GM12878 (cell line): ENCODE measurements at regions not wholly inside any gene's neighbourhood (a gene's known extent, or its start where the extent isn't known, plus 50 kb on each side); places are given as distances from the start of the nearest gene placed in this dataset.

ENCODE experiments used
- ATAC-seq: fragments of 200-7000 bp; cut with Tn5 transposase; 3 replicates; pipeline ENCODE4 v1.9.1; 2020; ENCODE audit warnings: mild to moderate bottlenecking, moderate library complexity
- BruUV-seq: library from RNA; stranded (reverse); fragments of 400-500 nt; replicated peaks from 2 replicates; lab custom pipeline; 2021; lab: Mats Ljungman, UMichigan
- CTCF ChIA-PET: fragments of 300-600 bp; sonication (Branson Sonifier 250); formaldehyde crosslinking; extraction: SDS; loops from one replicate; lab custom pipeline; 2021; ENCODE audit warnings: inconsistent platforms; lab: Yijun Ruan, JAX
- POLR2A ChIA-PET: fragments of 350-600 bp; formaldehyde crosslinking; extraction: SDS; loops from one replicate; lab custom pipeline; 2021; ENCODE audit warnings: inconsistent platforms; lab: Charles Lee
- RAD21 ChIA-PET: fragments of 300-600 bp; sonication (Branson Sonifier 250); formaldehyde crosslinking; loops from one replicate; lab custom pipeline; 2023; ENCODE audit warnings: antibody characterized with exemption; ENCODE audit not compliant: unreplicated experiment; lab: Charles Lee
- SMC1A ChIA-PET: fragments of 300-600 bp; sonication (Branson Sonifier 250); formaldehyde crosslinking; loops from one replicate; lab custom pipeline; 2023; ENCODE audit not compliant: unreplicated experiment, uncharacterized antibody; lab: Charles Lee
- DNase-seq: peaks from one replicate; pipeline ENCODE4 v3.0.0-alpha.2; 2011; ENCODE audit warnings: low read depth, low spot score
- FAIRE-seq: peaks from 3 replicates; lab custom pipeline; 2011; peaks lifted over from hg19 to GRCh38; lab: Jason Lieb, UNC
- H2AFZ ChIP-seq: 2 replicates; pipeline ENCODE4 v1.6.0; 2011; ENCODE audit warnings: low read depth, low read length, control low read depth; ENCODE audit not compliant: control insufficient read depth
- H3K27ac ChIP-seq: 2 replicates; pipeline ENCODE4 v1.5.1; 2011; ENCODE audit warnings: control low read depth; ENCODE audit not compliant: control insufficient read depth, insufficient read depth
- H3K27me3 ChIP-seq, 2 experiments: replicated peaks in 1 of 2; 2 replicates each; pipeline versions ENCODE4 v1.6.0 to v1.6.1; 2011; ENCODE audit warnings: low read length in 1 of 2; ENCODE audit not compliant: control insufficient read depth in 2 of 2, insufficient read depth in 2 of 2
- H3K36me3 ChIP-seq, 2 experiments: 2 replicates each; pipeline ENCODE4 v1.5.1; 2011; ENCODE audit warnings: low read length in 1 of 2; ENCODE audit not compliant: control insufficient read depth in 2 of 2, insufficient read depth in 2 of 2
- H3K4me1 ChIP-seq: 2 replicates; pipeline ENCODE4 v1.6.1; 2011; ENCODE audit warnings: mild to moderate bottlenecking, low read length, moderate library complexity, mixed read lengths; ENCODE audit not compliant: control insufficient read depth, insufficient read depth
- H3K4me2 ChIP-seq: 2 replicates; pipeline ENCODE4 v1.6.0; 2011; ENCODE audit warnings: control low read depth; ENCODE audit not compliant: control insufficient read depth, insufficient read depth
- H3K4me3 ChIP-seq: fragments of 200-600 bp; sonication (generic); 2 replicates; pipeline ENCODE4 v1.5.1; 2016
- H3K79me2 ChIP-seq: 2 replicates; pipeline ENCODE4 v1.6.0; 2011; ENCODE audit warnings: low read length; ENCODE audit not compliant: control insufficient read depth, insufficient read depth
- H3K9ac ChIP-seq: 2 replicates; pipeline ENCODE4 v1.8.0; 2011; ENCODE audit warnings: low read length, control low read depth, mixed read lengths; ENCODE audit not compliant: control insufficient read depth, insufficient read depth
- H3K9me3 ChIP-seq: replicated peaks from 3 replicates; pipeline ENCODE4 v1.5.1; 2011; ENCODE audit warnings: mild to moderate bottlenecking, low read length; ENCODE audit not compliant: control insufficient read depth, insufficient read depth
- H4K20me1 ChIP-seq: 2 replicates; pipeline ENCODE4 v1.6.0; 2011; ENCODE audit not compliant: control insufficient read depth, insufficient read depth
- BCL3 ChIP-seq: IDR thresholded peaks from 2 replicates; pipeline ENCODE4 v1.6.1; 2011; ENCODE audit warnings: borderline replicate concordance, low read depth, mild to moderate bottlenecking, moderate library complexity, low read length; ENCODE audit not compliant: insufficient read depth, poor library complexity, severe bottlenecking
- EGR1 ChIP-seq, 2 experiments: IDR thresholded peaks; 1 replicate in 1 of 2; 2 replicates in 1 of 2; pipeline ENCODE4 v1.6.1; 2011 to 2012; ENCODE audit warnings: low read depth in 2 of 2, low read length in 2 of 2, borderline replicate concordance in 1 of 2, mild to moderate bottlenecking in 1 of 2, moderate library complexity in 1 of 2
- FOXM1 ChIP-seq: IDR thresholded peaks from 2 replicates; pipeline ENCODE4 v1.6.1; 2012; ENCODE audit warnings: low read depth, mild to moderate bottlenecking, inconsistent platforms, low read length, moderate library complexity
- KAT2A ChIP-seq: conservative IDR thresholded peaks from 2 replicates; pipeline ENCODE4 v1.6.1; 2011; ENCODE audit warnings: low read depth, low read length; ENCODE audit not compliant: control insufficient read depth
- KLF5 ChIP-seq: fragments of 450-650 bp; IDR thresholded peaks from 2 replicates; pipeline ENCODE4 v1.6.1; 2014; ENCODE audit warnings: mild to moderate bottlenecking; ENCODE audit not compliant: partially characterized antibody
- MAX ChIP-seq: IDR thresholded peaks from 2 replicates; pipeline ENCODE4 v1.6.1; 2012; ENCODE audit warnings: low read depth, low read length, improper control_type of control experiment
- MLLT1 ChIP-seq: fragments of 450-650 bp; IDR thresholded peaks from 2 replicates; pipeline ENCODE4 v1.6.1; 2016; ENCODE audit warnings: mild to moderate bottlenecking
- PBX3 ChIP-seq: IDR thresholded peaks from 2 replicates; pipeline ENCODE4 v1.6.1; 2011; ENCODE audit warnings: mild to moderate bottlenecking, low read depth, low read length, moderate library complexity; ENCODE audit not compliant: insufficient replicate concordance
- SPI1 ChIP-seq: IDR thresholded peaks from 2 replicates; pipeline ENCODE4 v1.6.1; 2011; ENCODE audit warnings: low read depth, mild to moderate bottlenecking, low read length, moderate library complexity, borderline replicate concordance; ENCODE audit not compliant: insufficient read depth
- SUZ12 ChIP-seq: fragments of 200-600 bp; sonication (generic); IDR thresholded peaks from one replicate; pipeline ENCODE4 v1.6.1; 2018; ENCODE audit warnings: antibody characterized with exemption, mild to moderate bottlenecking; ENCODE audit not compliant: unreplicated experiment
- USF1 ChIP-seq: IDR thresholded peaks from 2 replicates; pipeline ENCODE4 v1.6.1; 2011; ENCODE audit warnings: borderline replicate concordance, low read depth, mild to moderate bottlenecking, moderate library complexity, mixed read lengths, low read length; ENCODE audit not compliant: insufficient read depth; ENCODE audit errors: extremely low read length
- USF2 ChIP-seq: IDR thresholded peaks from 2 replicates; pipeline ENCODE4 v1.6.1; 2011; ENCODE audit warnings: low read depth, low read length, improper control_type of control experiment, borderline replicate concordance
- ZNF687 ChIP-seq: fragments of 450-650 bp; IDR thresholded peaks from 2 replicates; pipeline ENCODE4 v1.6.1; 2017; ENCODE audit warnings: mild to moderate bottlenecking, moderate library complexity
- WGBS: methylation state at CpG from one replicate; pipeline ENCODE4 v1.1.6; 2016; ENCODE audit warnings: low lambda C conversion rate; ENCODE audit not compliant: insufficient replicate concordance, insufficient coverage; ENCODE audit errors: missing lambda C conversion rate; 5-methylcytosine and 5-hydroxymethylcytosine counted together
- in situ Hi-C: fragments of 300-500 bp; cut with MboI; formaldehyde crosslinking; loops from 9 replicates; pipeline ENCODE4 v1.14.3; 2018; ENCODE audit warnings: mixed read lengths
- intact Hi-C: fragments of 100-400 bp; cut with micrococcal nuclease; formaldehyde crosslinking; loops from one replicate; pipeline ENCODE4 v1.14.2; 2022; ENCODE audit not compliant: unreplicated experiment

GRCh38 chr18:65363011-65363410, 387.8 kb upstream of the CDH7 start:
- H3K4me3 ChIP-seq = no peak overlapping the region
- ChIA-PET RAD21 (no interaction called here), SMC1A (no interaction called here), POLR2A (no interaction called here), CTCF (no interaction called here)
- no peaks in the 10 kb centered on the region for H4K20me1 ChIP-seq
- no TSS peak for BruUV-seq
- no peak for DNase-seq
- no peak overlapping the region for H3K9ac ChIP-seq
- H2AFZ ChIP-seq = no peak overlapping the region
- H3K4me1 ChIP-seq = no peaks in the 10 kb centered on the region
- intact Hi-C loops (no loop called here), in situ Hi-C loops (no loop called here)
- H3K36me3 ChIP-seq = no peaks in the 10 kb centered on the region
- FAIRE-seq = no peak
- ATAC-seq = no peak
- no peak overlapping the region for H3K4me2 ChIP-seq
- no peaks in the 10 kb centered on the region for H3K27me3 ChIP-seq
- no peak overlapping the region for H3K27ac ChIP-seq
- WGBS = 51% methylated on average over 3 of the region's 3 CpGs
- H3K79me2 ChIP-seq = no peaks in the 10 kb centered on the region
- no peaks in the 10 kb centered on the region for H3K9me3 ChIP-seq
- TF ChIP-seq USF2 (no peak), MAX (no peak), KAT2A (no peak), MLLT1 (no peak), BCL3 (no peak), SUZ12 (no peak), SPI1 (no peak), ZNF687 (no peak), EGR1 (IDR thresholded peaks at IDR 0.05; ENCODE audit: borderline replicate concordance in 1 of 2, low read depth in 2 of 2, low read length in 2 of 2) (no peak), KLF5 (no peak), USF1 (no peak), PBX3 (no peak), FOXM1 (no peak)
